ENCODE measurements at regions not wholly inside any gene's neighbourhood (a gene's known extent, or its start where the extent isn't known, plus 50 kb on each side); places are given as distances from the start of the nearest gene placed in this dataset.

DNA sequence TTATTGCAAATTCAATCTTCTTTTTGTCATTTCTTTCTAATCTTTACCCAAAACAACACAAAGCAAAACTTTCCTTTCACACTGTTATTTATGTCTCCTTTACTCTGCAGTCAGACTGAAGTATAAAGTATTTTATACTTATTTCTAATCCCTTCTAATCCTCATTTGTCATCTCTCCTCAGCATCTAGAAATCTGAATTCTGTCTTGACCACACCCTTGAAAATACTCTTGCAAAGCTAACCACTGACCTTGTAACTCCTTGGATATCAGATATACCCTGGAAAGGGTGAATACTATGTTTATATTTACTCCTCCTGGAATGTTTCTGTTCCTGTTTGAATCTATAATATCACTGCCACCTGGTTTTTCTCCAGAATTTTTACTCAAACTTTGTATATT is 481.1 kb downstream of the ZNF385D start:
- ChIA-PET CTCF (no interaction called here), POLR2A (ENCODE audit: low non-redundant PET) (no interaction called here)
- H3K27ac ChIP-seq = no peak overlapping the region
- DNase-seq (ENCODE audit: low spot score) = no peak
- TF ChIP-seq, protein P1, sequence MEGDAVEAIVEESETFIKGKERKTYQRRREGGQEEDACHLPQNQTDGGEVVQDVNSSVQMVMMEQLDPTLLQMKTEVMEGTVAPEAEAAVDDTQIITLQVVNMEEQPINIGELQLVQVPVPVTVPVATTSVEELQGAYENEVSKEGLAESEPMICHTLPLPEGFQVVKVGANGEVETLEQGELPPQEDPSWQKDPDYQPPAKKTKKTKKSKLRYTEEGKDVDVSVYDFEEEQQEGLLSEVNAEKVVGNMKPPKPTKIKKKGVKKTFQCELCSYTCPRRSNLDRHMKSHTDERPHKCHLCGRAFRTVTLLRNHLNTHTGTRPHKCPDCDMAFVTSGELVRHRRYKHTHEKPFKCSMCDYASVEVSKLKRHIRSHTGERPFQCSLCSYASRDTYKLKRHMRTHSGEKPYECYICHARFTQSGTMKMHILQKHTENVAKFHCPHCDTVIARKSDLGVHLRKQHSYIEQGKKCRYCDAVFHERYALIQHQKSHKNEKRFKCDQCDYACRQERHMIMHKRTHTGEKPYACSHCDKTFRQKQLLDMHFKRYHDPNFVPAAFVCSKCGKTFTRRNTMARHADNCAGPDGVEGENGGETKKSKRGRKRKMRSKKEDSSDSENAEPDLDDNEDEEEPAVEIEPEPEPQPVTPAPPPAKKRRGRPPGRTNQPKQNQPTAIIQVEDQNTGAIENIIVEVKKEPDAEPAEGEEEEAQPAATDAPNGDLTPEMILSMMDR (conservative IDR thresholded peaks at IDR 0.05; ENCODE audit: low read depth) = no peak

- H3K27ac ChIP-seq = no peak overlapping the region
- TF ChIP-seq, protein P1 (conservative IDR thresholded peaks at IDR 0.05; ENCODE audit: low read depth) = no peak
- POLR2A ChIA-PET (ENCODE audit: low non-redundant PET) = no interaction called here
- CTCF ChIA-PET = no interaction called here
- no peak for DNase-seq (ENCODE audit: low spot score)
These were observed 490.5 kb downstream of the ZNF385D start for GRCh38 chr3:21260507-21260906.

DNA sequence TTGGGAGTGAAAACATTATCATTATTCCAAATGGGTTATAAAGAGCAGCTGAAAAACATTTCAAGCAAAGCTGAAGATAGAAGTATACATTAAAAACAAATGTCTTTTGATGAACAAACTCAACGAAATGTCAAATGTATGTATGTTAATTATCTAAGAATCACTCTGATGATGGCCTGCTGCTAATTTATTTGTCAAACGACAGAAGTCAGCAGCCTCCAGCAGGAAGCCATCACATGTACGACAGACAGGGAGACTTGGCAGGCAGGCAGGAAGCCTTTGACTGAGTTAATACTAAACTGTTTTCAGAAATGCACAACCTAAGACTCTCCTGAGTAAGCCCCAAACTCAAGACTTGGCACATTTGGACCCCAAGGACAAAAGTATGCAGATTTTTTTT is 491.1 kb downstream of the ZNF385D start:
- no peak for DNase-seq (ENCODE audit: low spot score)
- ChIA-PET CTCF (no interaction called here), POLR2A (ENCODE audit: low non-redundant PET) (no interaction called here)
- no peak overlapping the region for H3K27ac ChIP-seq
- TF ChIP-seq, protein P1 (conservative IDR thresholded peaks at IDR 0.05; ENCODE audit: low read depth) = no peak

- ChIA-PET POLR2A (ENCODE audit: low non-redundant PET) (interaction anchor here (0.6 kb wide), 1 partner anchor 646 kb away, joined by 3 read pairs; no protein-coding TSS in a partner anchor), CTCF (no interaction called here)
- no peak for DNase-seq (ENCODE audit: low spot score)
These were observed 494.1 kb downstream of the ZNF385D start for GRCh38 chr3:21256932-21257331.

GRCh38 chr3:21238661-21239060 is 512.3 kb downstream of the ZNF385D start:
- ChIA-PET CTCF (interaction anchor here (0.6 kb wide), 1 partner anchor 760 kb away, joined by 3 read pairs; no protein-coding TSS in a partner anchor), POLR2A (ENCODE audit: low non-redundant PET) (no interaction called here)
- DNase-seq (ENCODE audit: low spot score) = no peak
- H3K27ac ChIP-seq = no peak overlapping the region
- TF ChIP-seq, protein P1 (conservative IDR thresholded peaks at IDR 0.05; ENCODE audit: low read depth) = no peak

More at GRCh38 chr3:21256932-21257331, 494.1 kb downstream of the ZNF385D start:
- H3K27ac ChIP-seq = no peak overlapping the region
- TF ChIP-seq, protein P1 (conservative IDR thresholded peaks at IDR 0.05; ENCODE audit: low read depth) = no peak

- no peak for DNase-seq (ENCODE audit: low spot score)
- CTCF ChIA-PET = no interaction called here
- no peak overlapping the region for H3K27ac ChIP-seq
- POLR2A ChIA-PET (ENCODE audit: low non-redundant PET) = no interaction called here
- TF ChIP-seq, protein P1 (conservative IDR thresholded peaks at IDR 0.05; ENCODE audit: low read depth) = no peak
These were observed 513.4 kb downstream of the ZNF385D start for GRCh38 chr3:21237638-21238037.

DNA sequence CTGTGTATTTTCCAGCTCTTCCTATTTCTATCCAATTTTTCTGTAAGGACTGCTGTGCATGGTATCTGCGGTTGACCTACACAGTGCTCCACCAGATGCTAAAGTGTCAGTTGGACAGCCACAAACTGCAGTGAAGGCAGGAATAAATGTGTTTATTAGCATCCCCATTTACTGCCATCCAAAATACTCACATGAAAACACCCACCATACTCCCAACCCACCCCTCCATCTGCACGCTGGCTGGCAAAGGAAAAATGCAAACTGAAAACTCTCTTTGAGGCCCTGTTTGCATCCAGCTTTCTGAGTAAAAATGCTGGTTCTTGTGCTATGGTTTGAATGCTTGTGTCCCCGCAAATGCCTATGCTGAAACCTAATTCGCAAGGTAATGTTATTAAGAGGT is 515.5 kb downstream of the ZNF385D start:
- ChIA-PET CTCF (no interaction called here), POLR2A (ENCODE audit: low non-redundant PET) (no interaction called here)
- no peak overlapping the region for H3K27ac ChIP-seq
- no peak for DNase-seq (ENCODE audit: low spot score)
- TF ChIP-seq, protein P1 (conservative IDR thresholded peaks at IDR 0.05; ENCODE audit: low read depth) = no peak
